SK-N-SH treated with all-trans-retinoic acid at 6 μM for 48 hours (cell line): ENCODE measurements at regions not wholly inside any gene's neighbourhood (a gene's known extent, or its start where the extent isn't known, plus 50 kb on each side); places are given as distances from the start of the nearest gene placed in this dataset.

Experiments
- ARNTL ChIP-seq: fragments of 450-650 bp; formaldehyde crosslinking; IDR thresholded peaks from 2 replicates; pipeline ENCODE4 v1.5.0; 2020; ENCODE audit warnings: low read depth, mild to moderate bottlenecking, moderate library complexity, borderline replicate concordance
- BACH2 ChIP-seq: fragments of 250-450 bp; sonication (Bioruptor Pico); IDR thresholded peaks from 2 replicates; pipeline ENCODE4 v1.9.0; 2021; ENCODE audit warnings: mild to moderate bottlenecking, borderline replicate concordance
- ESRRG ChIP-seq: fragments of 250-450 bp; sonication (Bioruptor Pico); IDR thresholded peaks from 2 replicates; pipeline ENCODE4 v1.6.1; 2021; ENCODE audit warnings: mild to moderate bottlenecking
- POU6F1 ChIP-seq: fragments of 250-450 bp; sonication (Bioruptor Pico); IDR thresholded peaks from 2 replicates; pipeline ENCODE4 v1.8.0; 2021; ENCODE audit warnings: low read depth, mild to moderate bottlenecking, moderate library complexity, borderline replicate concordance
- RARB ChIP-seq: fragments of 250-450 bp; sonication (Bioruptor Pico); IDR thresholded peaks from 2 replicates; pipeline ENCODE4 v1.8.0; 2021; ENCODE audit warnings: mild to moderate bottlenecking, moderate library complexity
- ZC3H10 ChIP-seq: fragments of 250-450 bp; sonication (Bioruptor Pico); IDR thresholded peaks from 2 replicates; pipeline ENCODE4 v1.5.1; 2021; ENCODE audit warnings: mild to moderate bottlenecking, moderate library complexity
- ZNF70 ChIP-seq: fragments of 450-650 bp; formaldehyde crosslinking; IDR thresholded peaks from 2 replicates; pipeline ENCODE4 v1.5.0; 2020; ENCODE audit warnings: mild to moderate bottlenecking, moderate library complexity

- no peak for TF ChIP-seq RARB (CRISPR knock-in tag)
- no peak for TF ChIP-seq ESRRG (CRISPR knock-in tag)
- TF ChIP-seq POU6F1 (CRISPR knock-in tag), result no peak
- TF ChIP-seq ZC3H10 (CRISPR knock-in tag), result no peak
- TF ChIP-seq ARNTL, result no peak
- TF ChIP-seq BACH2 (CRISPR knock-in tag), result no peak
- TF ChIP-seq ZNF70 (CRISPR knock-in tag), result no peak
These were observed 384.6 kb upstream of the RORA start for GRCh38 chr15:61613729-61614128.
